GM19239 (cell line): ENCODE measurements at regions not wholly inside any gene's neighbourhood (a gene's known extent, or its start where the extent isn't known, plus 50 kb on each side); places are given as distances from the start of the nearest gene placed in this dataset.

Source experiments
- DNase-seq: peaks from one replicate; pipeline ENCODE4 v3.0.0; 2011; ENCODE audit warnings: low spot score; ENCODE audit not compliant: insufficient read length
- FAIRE-seq: peaks from 2 replicates; lab custom pipeline; 2011; peaks lifted over from hg19 to GRCh38; lab: Jason Lieb, UNC

- FAIRE-seq (no peak), DNase-seq (no peak)
These were observed 90.8 kb upstream of the PIK3CG start for GRCh38 chr7:106774213-106774767.

- DNase-seq (no peak), FAIRE-seq (no peak)
These were observed 90.1 kb upstream of the PIK3CG start for GRCh38 chr7:106774768-106775551.

DNA sequence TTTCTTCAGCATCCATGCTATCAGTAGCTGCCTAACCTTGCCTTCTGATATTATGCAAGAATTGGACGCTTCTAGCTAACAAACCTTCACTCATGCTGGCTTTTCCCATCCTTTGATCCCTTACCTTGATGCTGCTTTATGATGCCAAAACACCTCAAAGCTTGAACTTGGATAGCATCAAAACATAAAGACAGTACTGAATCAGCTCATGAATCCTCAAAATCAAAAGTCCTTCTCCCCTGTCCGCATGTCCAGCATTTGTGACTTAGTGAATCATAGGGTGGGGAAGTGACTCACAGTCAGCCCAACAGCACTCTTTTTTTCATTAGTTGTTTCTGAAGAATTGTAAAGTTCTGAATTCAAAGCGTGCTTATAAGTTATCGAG, 89.5 kb upstream of the PIK3CG start:
- DNase-seq (no peak), FAIRE-seq (no peak)

DNA sequence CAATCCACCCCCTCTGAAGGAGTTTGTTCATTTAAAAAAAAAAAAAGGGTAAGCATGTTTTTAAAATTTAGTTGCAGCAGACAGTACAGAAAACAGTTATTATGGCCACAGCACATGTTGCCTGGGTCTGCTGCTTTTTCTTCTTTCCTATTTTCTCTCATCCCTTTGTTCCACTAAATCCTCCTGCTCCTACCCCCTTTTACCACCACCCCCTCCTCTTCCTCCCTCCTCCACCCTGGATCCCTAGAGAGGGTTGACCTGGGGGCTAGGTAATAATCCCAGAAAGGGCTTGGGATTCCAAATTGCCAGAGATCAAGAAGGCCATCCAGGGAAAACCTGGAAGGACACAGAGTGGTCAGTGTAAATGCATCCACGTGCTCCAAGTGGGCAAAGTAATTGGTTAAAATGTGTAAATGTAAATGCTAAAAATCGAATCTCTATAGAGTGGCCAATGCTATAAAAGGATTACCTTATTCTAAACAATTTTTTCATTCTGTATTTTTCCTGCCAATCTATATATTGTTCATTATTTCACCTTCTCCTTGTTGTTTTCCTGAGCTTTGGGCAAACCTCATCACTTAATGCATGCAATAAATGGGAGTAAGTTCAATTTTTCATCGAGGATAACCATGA, 89.0 kb upstream of the PIK3CG start:
- DNase-seq, result no peak
- no peak for FAIRE-seq

- DNase-seq, result no peak
- no peak for FAIRE-seq
These were observed 88.3 kb upstream of the PIK3CG start for GRCh38 chr7:106776618-106777347.

GRCh38 chr7:106777674-106778299, 87.3 kb upstream of the PIK3CG start:
- no peak for FAIRE-seq
- DNase-seq, result no peak

GRCh38 chr7:106778656-106779250, 86.3 kb upstream of the PIK3CG start:
- DNase-seq, result no peak

GRCh38 chr7:106779877-106780276, 85.2 kb upstream of the PIK3CG start:
- DNase-seq (no peak), FAIRE-seq (no peak)

More at GRCh38 chr7:106778656-106779250, 86.3 kb upstream of the PIK3CG start:
- FAIRE-seq, result no peak

- DNase-seq (no peak), FAIRE-seq (no peak)
These were observed 84.1 kb upstream of the PIK3CG start for GRCh38 chr7:106781007-106781406.

DNA sequence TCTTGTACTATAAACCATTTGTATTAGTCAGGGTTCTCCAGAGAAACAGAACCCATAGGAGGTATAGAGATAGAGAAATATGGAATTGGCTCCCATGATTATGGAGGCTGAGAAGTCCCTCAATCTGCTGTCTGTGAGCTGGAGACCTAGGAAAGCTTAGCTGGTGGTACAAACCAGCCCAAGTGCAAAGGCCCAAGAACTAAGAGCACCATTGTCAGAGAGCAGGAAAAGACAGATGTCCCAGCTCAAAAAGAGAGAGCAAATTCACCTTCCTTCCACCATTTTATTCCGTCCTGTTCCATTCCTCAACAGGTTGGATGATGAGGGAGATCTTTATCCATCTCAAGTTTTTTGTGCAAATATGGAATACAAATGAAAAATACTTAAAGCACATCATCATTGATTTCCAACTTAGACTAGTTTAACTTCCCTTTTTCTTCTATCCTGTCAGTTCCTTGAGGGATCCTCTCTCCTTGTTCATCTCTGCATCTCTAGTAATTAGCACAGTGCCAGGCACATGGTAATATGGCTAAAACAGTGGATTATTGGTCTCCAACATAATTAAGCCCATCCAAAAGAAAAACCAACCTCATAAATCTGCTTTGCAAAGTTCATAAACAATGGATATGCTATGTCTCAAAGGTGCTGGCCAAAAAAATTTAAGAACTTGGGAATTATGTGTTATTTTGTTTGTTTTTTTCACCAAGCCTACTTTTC, 83.1 kb upstream of the PIK3CG start:
- no peak for FAIRE-seq
- no peak for DNase-seq

DNA sequence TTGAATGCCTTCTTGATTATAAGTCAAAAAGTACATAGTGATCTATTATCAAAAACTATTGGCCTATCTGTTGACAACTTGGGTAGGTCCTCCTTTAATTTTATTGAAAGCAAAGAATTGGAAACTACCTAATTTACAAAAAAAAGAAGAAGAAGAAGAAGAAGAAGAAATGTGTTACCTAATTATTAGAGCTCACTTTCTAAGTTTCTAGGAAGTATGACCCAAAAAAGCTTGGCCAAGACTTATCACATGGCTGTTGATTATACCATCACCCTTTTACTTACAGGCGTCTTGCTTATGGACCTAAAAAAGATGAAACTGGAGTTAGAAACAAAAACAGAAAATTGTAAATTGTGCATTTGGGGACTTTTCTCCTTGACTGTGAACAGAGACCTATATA, 81.8 kb upstream of the PIK3CG start:
- no peak for DNase-seq
- no peak for FAIRE-seq

- FAIRE-seq (no peak), DNase-seq (no peak)
These were observed 76.4 kb upstream of the PIK3CG start for GRCh38 chr7:106788637-106789036.

GRCh38 chr7:106791526-106791925, 73.6 kb upstream of the PIK3CG start:
- DNase-seq (no peak), FAIRE-seq (no peak)

DNA sequence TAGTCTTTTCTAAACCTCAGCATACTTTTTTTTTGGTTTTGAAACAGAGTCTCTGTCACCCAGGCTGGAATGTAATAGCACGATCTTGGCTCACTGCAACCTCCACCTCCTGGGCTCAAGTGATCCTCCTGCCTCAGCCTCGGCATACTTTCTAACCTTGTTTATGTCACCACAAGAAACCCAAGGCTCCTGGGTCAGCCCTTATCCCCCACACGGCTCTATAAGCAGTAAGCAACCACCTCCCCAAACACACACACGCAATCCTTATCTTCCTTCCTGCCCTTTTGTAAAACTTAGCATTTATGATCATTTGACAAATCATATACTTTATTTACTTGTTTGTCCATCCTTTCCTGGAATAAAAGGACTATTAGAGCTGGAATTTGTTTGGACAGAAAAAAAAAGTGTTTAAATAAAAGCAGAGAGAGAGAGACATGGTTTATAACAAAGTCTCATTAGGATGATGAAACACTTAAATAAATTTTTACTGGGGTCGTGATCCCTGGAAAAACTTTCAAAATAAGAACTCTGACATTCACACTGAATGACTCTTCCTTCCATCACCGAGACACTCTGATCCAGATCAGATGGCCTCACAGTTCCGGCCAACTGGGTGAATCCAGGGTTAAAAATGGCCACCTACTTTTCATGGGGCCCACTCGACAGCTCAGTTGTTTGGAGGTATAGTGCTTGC, 72.7 kb upstream of the PIK3CG start:
- DNase-seq (no peak), FAIRE-seq (no peak)

DNA sequence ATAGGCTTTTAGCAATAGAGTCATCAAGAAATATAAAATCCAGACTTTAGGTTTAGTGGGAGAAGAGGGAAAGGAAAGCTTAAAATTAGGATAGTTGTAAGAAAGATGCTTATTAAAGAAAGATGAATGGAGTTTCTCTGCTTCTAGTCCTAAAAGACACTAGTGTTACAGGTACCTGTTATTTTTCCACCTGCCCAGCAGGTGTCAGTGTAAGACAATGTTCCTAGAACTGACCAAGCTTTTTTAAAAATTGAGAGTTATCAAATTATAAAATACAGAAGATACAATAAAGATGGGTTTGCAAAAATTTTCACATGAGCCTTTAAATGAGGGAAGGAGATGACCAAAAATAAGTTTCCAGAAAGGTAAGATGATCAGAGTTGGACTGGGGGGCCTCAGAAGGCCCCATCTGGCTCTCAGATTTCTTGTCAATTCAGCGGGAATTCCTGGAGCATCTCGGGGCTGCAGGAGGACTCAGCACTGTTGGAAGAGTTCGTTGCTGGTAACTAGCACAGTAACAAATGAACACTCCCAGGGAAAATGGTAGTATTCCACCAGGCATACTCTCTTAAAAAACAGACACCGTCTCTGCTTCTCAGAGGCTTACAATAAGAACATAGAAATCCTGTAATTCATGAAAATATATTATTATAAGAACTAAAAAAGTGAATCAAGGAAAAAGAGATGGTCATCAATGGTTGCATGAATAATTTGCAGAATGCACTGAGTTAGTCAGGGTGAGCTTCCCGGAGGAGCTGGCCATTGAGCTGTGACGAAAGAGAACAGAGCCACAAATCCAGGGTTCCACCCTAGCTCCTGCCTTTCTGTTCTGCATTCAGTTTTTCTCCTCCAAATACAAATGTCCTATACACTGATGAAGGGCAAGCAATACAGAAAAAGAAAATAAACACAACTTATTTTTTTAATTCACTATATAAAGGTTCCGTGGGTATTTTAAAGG, 71.8 kb upstream of the PIK3CG start:
- peak; percentile 18 for DNase-seq
- peak; percentile 76 for FAIRE-seq

DNA sequence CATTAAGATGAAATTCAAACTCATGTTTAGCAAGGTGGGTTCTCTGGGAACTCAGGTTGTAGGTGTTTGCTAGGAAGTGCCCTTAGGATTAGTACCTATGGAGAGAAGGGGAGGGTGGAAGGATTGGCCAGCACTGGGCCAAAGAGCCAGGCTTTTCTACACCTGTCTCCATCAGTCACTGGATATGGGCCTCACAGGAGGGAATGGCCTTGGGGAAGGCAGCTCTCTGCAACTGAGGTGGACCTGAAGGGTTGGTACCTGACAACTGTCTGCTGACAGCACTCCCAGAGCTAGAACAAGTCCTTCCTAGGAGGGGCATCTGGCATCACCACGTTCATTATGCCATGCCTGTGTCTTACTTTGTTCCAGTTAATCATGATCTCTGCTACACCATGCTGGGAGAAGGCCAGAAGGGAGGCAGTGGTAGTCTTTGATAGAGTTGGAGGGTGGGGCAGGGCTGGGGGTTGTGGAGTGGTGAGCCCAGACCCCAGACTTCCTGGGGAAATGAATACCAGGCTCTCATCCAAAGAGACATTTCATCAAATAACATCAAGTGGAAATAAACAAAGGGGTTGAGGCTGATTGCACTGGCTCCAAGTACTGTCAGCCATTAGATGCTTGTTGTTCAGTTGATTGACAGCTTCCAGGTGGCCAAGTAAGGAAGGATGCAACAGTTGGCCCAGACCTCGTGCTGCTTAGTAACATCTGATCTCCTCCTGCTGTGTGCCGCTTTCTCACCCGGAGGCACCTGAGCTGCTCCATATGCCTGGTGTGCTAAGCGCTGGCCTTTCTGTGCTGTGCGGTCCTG, 70.6 kb upstream of the PIK3CG start:
- FAIRE-seq (no peak), DNase-seq (no peak)
